GM18858 (cell line): ENCODE measurements at regions not wholly inside any gene's neighbourhood (a gene's known extent, or its start where the extent isn't known, plus 50 kb on each side); places are given as distances from the start of the nearest gene placed in this dataset.
"Not testable (repeated sequence)": the region's sequence is repeated elsewhere in the genome, so short reads cannot be mapped to it uniquely, and the experiment has no call there.

Source experiments
- ATAC-seq: cut with Tn5 transposase; IDR thresholded peaks from one replicate; pipeline ENCODE4 v1.9.1; 2021; ENCODE audit not compliant: unreplicated experiment

DNA sequence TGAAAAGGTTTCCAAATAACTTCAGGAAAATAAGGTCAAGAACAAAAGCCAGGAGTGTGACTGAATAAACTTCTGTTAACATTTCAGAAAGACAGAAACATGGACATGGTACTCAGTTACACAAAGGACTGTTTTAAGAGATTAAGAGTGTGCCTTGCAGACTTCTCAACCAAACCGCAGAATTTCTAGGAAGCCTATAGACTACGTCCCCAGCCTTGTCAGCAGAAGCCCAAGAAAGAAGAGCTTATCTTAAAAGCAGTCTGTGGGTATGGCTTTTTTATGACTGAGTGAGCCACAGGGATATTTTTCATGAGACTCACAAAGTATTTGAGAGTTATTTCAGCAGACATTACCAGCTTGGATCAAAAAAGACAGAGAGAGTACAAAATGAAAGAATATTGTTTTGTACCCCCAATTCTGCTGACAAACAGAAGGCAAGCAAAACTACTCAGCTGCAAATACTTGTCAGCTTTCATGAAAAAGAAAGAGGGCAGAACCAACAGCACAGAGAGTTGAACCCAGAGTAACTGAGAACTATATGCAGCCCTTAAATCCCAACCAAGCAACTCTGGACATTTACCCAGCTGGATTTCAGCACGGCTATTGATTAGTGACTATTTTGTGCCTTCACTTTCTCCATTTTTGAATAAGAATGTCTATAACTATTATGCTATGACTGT lies 711.0 kb upstream of the CTNND2 start:
- ATAC-seq: no peak

DNA sequence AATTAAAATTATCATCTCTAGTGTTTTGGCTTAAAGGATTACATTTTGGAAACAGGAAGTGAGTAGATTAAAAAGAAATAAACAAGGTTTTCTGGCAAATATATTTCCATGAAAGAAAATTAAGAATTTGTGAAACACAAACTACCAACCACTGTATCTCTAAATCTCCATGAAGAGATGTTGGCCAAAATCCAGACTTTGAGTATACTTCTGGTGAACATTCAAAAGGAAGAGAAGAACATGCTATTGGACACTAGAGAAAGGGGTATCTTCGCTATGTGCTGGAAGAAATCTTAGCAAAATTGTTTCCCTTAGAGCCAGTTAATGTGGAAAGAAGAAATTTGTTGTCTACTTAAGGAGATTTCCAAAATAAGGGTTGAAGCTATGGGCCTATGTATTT lies 710.4 kb upstream of the CTNND2 start:
- no peak for ATAC-seq

DNA sequence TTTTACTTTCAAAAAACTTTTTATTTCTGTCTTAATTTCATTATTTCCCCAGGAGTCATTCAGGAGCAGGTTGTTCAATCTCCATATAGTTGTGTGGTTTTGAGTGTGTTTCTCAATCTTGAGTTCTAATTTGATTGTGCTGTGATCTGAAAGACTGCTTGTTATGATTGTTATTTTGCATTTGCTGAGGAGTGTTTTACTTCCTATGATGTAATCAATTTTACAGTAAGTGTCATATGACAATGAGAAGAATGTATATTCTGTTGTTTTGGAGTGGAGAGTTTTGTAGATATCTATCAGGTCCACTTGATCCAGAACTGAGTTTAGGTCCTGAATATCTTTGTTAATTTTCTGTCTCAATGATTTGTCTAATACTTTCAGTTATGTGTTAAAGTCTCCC lies 706.9 kb upstream of the CTNND2 start:
- ATAC-seq: no peak

DNA sequence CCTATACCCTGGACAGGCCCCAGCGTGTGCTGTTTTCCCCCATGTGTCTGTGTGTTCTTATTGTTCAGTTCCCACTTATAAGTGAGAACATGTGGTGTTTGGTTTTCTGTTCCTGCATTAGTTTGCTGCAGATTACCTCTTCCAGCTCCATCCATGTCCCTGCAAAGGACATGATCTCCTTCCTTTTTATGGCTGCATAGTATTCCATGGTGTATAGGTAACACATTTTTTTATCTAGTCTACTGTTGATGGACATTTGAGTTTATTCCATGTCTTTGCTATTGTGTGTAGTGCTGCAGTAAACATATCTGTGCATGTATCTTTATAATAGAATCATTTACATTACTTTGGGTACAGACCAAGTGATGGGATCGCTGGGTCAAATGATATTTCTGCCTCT lies 703.6 kb upstream of the CTNND2 start:
- not testable (repeated sequence) for ATAC-seq

DNA sequence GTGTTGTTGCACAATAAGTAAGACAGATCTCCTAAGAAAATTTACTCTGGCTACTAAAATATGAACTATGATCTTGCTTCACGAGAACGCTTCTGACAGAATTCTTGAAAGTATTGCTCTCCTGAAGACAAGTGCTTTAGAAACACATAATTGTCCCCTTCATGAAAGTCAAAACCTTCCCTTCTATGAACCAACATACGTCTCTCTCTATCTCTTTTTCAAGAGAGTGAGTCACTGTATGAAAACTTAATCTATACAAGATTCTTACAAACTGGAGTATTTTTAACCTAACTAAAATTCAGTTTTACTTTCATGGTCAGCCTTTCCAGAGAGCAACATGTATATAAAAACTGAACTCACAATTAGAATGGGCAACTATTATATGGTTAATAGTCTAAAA lies 688.0 kb upstream of the CTNND2 start:
- ATAC-seq: no peak

DNA sequence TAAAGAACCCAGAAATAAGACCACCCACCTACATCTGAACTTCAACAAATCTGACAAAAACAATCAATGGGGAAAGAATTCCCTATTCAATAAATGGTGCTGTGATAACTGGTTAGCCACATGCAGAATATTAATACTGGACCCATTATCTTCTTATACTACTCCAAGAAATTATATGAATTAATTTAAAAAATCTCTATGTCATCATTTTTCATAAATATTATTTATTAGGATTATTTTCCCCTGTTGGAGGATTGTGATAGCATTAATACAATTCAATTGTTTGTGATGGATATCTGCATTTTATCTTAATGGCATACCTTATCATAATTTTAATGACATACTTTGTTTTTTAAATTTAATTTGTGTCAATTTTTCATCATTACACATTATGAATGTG lies 682.2 kb upstream of the CTNND2 start:
- ATAC-seq: no peak

DNA sequence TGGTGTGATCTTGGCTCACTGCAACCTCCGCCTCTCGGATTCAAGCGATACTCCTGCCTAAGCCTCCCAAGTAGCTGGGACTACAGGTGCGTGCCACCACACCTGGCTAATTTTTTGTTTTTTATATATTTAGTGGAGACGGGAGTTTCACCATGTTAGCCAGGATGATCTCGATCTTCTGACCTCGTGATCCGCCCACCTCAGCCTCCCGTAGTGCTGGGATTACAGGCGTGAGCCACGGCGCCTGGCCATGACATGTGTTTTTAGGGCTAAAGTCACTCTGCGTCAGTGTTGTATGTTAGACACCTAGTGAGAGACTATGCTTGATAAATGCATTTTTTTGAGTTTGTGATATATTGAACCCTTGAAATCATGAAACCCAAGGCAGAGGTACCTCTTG lies 674.6 kb upstream of the CTNND2 start:
- not testable (repeated sequence) for ATAC-seq

DNA sequence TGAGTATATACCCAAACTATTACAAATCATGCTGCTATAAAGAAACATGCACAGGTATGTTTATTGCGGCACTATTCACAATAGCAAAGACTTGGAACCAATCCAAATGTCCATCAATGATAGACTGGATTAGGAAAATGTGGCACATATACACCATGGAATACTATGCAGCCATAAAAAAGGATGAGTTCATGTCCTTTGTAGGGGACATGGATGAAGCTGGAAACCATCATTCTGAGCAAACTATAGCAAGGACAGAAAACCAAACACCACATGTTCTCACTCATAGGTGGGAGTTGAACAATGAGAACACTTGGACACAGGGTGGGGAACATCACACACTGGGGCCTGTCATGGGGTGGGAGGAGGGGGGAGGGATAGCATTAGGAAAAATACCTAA lies 672.7 kb upstream of the CTNND2 start:
- ATAC-seq: not testable (repeated sequence)

DNA sequence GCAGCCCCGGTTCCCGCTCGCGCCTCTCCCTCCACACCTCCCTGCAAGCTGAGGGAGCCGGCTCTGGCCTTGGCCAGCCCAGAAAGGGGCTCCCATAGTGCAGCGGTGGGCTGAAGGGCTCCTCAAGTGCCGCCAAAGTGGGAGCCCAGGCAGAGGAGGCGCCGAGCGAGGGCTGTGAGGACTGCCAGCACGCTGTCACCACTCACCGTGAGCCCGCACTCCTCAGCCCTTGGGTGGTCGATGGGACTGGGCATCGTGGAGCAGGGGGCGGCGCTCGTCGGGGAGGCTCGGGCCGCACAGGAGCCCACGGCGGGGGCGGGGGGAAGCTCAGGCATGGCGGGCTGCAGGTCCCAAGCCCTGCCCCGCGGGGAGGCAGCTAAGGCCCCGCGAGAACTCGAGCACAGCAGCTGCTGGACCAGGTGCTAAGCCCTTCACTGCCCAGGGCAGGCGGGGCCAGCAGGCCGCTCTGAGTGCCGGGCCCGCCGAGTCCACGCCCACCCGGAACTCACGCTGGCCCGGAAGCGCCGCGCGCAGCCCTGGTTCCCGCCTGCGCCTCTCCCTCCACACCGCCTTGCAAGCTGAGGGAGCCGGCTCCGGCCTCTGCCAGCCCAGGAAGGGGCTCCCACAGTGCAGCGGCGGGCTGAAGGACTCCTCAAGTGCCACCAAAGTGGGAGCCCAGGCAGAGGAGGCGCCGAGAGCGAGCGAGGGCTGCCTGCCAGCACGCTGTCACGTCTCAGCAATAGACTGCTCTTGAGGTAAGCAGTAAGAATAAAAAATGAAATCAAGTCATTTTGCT lies 670.2 kb upstream of the CTNND2 start:
- ATAC-seq: not testable (repeated sequence)

DNA sequence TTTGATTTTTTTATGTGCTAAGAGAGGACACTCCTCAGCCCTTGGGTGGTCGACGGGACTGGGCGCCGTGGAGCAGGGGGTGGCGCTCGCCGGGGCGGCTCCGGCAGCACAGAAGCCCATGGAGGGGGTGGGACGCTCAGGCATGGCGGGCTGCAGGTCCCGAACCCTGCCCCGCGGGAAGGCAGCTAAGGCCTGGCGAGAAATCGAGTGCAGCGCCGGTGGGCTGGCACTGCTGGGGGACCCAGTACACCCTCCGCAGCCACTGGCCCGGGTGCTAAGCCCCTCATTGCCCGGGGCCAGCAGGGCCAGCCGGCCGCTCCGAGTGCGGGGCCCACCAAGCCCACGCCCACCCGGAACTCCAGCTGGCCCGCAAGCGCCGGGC lies 669.7 kb upstream of the CTNND2 start:
- ATAC-seq: not testable (repeated sequence)

DNA sequence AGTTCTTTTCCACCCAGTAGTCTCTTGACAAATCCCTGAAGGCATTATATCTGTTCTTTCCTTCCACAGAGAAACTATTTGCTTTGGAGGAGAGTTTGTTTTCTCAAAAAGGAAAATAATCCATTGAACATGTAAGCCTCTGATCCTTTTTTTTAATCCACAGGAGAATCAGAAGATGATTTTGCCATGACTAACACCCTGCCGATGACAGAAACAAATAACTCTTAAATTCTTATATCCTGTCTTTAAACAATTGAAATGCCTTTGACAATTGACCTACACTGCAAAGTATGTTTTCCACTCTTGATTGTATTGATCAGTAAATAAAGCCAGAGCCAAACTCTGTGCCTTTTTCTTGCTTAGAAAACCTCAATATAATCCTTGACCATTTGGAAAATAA lies 666.4 kb upstream of the CTNND2 start:
- no peak for ATAC-seq

DNA sequence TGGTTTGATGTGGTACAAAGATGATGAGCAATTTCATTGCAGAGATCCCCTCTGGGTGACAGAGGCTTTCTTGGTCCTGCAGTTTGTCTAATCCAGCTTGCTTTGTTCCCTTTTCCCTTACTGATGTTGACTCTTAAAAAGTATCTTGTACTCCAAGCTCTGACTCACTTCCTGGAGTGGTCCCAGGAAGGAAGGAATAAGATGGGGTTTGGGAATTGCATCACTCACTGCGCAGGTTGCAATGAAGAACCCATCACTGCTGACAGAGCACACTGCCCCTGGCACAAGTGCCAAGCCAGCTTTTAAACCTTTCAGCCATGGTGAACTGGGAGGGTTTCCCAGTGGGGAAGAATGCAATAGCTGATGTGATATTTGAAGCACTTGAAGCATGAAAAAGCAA lies 662.2 kb upstream of the CTNND2 start:
- no peak for ATAC-seq

DNA sequence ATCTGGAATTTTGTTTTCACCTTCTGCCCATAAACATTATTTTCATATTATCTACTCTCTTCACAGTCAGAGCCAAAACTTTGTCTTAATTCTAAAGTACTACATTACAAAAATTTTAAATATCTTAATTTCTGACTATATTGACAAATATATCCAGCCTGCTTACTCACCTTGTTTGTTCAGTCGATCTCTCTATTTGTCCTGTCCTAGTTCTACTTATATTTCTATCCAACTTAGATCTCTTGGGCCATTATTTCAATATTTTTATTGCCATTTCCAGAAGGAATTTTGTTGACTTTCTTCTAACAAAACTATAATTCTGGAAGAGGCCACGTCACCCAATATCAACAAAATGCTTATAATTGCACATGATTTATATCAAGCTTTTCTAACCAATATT lies 652.8 kb upstream of the CTNND2 start:
- no peak for ATAC-seq

DNA sequence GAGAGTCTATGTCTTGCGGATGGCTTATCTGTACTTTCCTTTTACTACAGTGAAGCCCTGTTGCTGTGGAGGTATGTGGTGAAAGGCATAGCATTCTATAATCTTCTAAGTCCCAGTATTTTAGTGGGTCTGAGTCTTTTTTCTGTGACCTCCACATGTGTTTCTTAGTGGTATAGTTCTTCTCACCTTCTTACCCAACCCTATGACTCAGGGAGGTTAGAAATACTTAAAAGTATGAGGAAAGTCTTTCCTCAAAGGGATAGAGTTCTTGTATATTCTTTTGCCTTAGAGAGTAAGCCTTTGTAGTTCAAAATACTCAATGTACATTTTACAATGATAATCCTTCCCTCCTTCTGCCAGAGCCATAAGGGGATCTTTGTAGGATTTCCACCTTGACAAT lies 621.9 kb upstream of the CTNND2 start:
- ATAC-seq: no peak

DNA sequence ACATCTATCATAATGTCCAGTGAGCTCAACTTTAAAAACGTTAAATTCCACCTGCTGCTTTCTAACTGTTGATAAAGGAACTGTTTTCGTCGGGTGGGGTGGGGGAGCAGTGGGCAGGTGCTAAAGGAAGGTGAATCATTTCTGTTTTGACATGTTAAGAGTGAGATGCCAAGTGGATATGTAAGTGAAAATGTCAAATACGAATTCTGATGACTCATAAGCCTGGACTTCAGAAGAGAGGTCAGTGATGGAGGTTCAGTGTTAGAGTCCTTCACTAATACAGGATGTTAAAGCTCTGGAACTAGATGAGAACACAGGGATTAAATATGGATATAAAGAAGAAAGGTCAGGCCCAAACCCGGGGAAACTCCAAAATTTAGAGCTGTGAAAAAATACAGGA lies 617.9 kb upstream of the CTNND2 start:
- ATAC-seq: no peak

DNA sequence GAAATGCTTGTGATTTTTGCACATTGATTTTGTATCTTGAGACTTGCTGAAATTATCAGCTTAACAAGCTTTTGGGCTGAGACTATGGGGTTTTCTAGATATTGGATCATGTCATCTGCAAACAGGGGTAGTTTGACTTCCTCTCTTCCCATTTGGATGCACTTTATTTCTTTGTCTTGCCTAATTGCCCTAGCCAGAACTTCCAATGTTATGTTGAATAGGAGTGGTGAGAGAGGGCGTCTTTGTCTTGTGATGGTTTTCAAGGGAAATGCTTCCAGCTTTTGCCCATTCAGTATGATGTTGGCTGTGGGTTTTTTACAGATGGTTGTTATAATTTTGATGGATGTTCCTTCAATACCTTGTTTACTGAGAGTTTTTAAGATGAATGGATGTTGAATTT lies 600.7 kb upstream of the CTNND2 start:
- not testable (repeated sequence) for ATAC-seq

DNA sequence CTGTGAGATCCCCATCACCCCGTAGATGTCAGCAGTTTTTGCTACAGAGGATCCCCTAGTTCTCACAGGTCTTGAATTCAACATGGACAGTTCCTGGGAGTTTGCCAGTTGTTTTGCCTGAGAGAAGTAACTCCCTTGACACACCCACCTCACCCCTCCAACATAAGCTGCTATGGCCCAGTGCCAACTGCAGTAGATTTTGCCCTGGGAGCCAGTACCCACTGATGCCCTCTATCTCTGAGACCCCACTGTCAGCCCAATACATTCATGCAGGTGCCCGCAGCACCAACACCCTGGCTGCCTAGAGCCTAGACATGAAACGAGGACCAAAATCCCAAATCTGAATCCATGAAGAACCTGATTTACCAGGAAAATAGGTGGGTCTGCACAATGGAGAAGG lies 583.9 kb upstream of the CTNND2 start:
- no peak for ATAC-seq

DNA sequence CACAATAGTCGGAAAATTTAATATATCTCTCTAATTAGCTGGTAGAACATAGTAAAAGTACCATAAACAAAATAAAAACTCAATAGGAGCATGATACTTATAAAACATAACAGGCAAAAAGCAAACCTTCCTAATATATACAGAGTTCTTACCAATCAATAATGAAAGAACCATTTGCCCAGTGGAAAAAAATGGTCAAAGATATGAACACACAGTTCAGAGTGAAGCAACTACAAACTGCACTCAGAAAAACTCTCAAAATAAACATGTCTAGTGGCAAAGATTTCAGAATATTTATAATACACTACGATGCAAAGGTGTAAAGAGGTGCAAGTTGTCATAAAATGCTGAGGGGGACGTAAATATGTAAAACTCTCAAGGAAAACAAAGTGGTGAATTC lies 576.2 kb upstream of the CTNND2 start:
- no peak for ATAC-seq

DNA sequence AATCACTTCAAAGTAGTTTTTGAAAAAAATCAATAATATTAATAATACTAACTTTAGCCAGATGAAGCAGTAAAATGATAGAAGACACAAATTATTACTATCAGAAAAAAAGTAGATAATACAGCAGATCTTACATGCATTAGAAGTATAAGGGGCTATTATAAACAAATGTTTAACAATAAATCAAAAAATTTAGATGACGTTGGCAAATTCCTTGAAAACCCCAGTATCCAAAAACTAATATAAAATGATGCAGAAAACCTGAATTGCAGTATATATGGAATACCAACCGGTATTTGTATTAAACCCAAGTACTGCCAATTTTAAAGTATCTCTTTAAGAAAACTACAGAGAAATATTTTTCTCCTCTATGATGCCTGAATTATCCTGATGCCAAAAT lies 573.3 kb upstream of the CTNND2 start:
- ATAC-seq: no peak

DNA sequence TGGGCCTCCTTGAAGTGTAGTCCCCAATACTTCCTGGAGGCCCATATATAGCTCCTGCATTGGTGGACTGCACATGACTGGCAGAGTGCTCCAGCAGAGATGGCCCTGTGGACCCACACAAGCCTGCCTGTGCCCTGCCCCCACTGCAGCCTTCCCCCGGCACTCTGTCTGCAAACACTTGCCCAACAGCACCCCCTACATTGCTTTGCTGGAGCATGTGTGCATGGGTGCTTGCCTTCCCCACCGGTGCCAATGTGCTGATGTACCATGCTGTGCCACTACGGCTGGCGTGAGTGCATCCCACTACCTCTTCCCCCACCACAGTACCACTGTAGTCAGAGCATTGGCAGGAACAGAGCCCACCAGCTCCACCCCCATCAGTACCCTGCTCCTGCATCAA lies 563.6 kb upstream of the CTNND2 start:
- ATAC-seq: no peak

DNA sequence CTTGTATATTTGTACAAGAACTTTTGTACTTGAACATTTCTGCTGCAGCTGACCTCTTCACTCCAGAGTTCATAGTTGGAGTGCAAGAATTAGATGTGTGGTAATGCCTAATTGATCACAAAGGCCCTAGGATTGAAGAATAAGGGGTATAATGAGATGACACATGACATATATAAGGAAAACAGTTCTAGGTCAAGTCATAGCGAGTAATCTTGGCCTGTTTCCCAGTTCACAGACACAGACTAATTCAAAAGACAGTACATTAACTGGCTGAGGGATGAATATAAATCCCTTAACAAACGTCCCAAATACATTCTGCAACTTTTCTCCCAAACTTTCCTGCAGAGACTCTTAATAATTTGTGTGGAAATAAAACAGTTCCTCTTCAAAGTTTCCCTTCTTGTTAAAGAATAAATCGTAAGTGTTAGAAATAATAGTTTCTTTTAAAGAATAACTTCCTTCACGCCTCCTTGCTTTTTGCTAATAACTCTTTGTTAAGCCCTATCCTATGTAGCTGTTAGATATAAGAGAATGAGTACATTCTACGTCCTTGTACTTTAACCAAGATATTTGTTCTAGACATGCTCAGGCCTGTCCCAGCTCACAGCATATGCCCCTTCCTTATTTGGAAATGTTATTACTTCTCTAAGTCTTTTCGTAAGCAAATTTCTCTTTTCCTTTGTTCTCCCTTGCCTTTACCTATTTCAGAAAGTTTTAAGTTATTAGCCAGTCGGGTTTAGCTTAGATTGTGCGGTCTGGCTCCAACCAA lies 556.4 kb upstream of the CTNND2 start:
- ATAC-seq: no peak

DNA sequence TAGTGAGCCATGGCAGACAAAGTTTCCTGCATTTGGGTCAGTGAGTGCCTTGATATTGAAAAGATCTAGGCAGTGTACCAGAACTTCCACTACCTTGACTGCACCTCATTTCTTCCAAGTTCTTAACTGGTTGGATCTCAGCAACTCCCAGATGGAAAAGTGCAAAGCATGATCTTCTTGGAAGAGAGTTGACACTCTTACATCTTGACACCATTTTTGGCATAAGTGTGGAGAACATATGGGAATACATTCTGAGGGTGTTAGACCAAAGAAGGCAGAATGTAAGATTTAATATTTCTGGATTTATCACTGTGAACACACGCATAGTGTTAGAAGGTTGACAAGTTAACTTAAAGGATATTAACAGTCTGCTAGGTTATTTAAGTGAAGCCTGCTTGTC lies 555.1 kb upstream of the CTNND2 start:
- ATAC-seq: no peak
